ENCODE measurements at regions not wholly inside any gene's neighbourhood (a gene's known extent, or its start where the extent isn't known, plus 50 kb on each side); places are given as distances from the start of the nearest gene placed in this dataset.
"Not testable (repeated sequence)": the region's sequence is repeated elsewhere in the genome, so short reads cannot be mapped to it uniquely, and the experiment has no call there.

DNA sequence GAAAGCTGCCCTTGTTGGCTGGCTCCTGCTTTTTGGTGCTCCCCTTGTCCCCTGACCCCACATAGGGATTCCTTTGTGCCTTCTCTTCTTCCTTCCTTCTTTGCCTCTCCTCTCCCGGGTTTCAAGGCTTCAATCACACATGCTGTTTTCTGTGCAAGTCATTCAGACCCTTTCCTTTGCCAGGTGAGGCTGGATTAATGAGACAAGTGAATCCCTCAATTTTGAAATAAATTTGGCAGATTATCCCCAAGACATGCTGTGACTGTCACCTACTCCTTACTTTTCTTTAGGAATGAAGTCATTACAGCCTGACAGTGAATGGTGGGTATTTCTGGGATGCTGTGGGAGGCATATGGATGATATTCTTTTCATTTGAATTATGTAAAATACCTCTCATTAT, 259.0 kb upstream of the RGMA start:
- no peak for DNase-seq (ENCODE audit: low read depth in 4 of 4, low spot score in 3 of 4)

- DNase-seq (ENCODE audit: low read depth in 4 of 4, low spot score in 3 of 4), result no peak
Observed at GRCh38 chr15:93345981-93346380, 257.0 kb upstream of the RGMA start.

- not testable (repeated sequence) for DNase-seq (ENCODE audit: low read depth in 4 of 4, low spot score in 3 of 4)
Observed at GRCh38 chr15:93343402-93343801, 254.4 kb upstream of the RGMA start.

DNA sequence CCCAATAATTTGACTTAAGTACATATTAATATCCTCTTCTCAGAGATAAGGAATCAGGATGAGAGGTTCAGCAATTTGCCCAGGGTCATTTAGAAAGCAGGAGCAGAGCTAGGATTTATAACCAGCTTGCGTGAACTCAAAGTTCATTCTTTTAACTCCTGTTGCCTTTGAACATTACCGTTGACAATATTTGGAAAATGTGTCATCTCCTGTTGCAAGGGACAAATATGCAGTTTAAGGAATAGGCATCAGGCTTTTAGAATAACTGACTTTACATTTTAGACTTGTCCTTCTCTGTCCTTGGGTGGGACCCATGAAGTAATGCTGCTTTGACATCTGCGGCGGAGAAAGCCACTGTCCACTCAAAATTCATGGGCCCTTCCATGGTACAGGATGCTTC, 252.2 kb upstream of the RGMA start:
- no peak for DNase-seq (ENCODE audit: low read depth in 4 of 4, low spot score in 3 of 4)

GRCh38 chr15:93340406-93340805, 251.4 kb upstream of the RGMA start:
- DNase-seq (ENCODE audit: low read depth in 4 of 4, low spot score in 3 of 4), result no peak

GRCh38 chr15:93333796-93334195, 244.8 kb upstream of the RGMA start:
- DNase-seq (ENCODE audit: low read depth in 4 of 4, low spot score in 3 of 4), result no peak

GRCh38 chr15:93333126-93333525, 244.1 kb upstream of the RGMA start:
- DNase-seq (ENCODE audit: low read depth in 4 of 4, low spot score in 3 of 4), result not testable (repeated sequence)

GRCh38 chr15:93332168-93332553, 243.2 kb upstream of the RGMA start:
- no peak for DNase-seq (ENCODE audit: low read depth in 4 of 4, low spot score in 3 of 4)

- DNase-seq (ENCODE audit: low read depth in 4 of 4, low spot score in 3 of 4), result no peak
Observed at GRCh38 chr15:93331545-93332167, 242.6 kb upstream of the RGMA start.

DNA sequence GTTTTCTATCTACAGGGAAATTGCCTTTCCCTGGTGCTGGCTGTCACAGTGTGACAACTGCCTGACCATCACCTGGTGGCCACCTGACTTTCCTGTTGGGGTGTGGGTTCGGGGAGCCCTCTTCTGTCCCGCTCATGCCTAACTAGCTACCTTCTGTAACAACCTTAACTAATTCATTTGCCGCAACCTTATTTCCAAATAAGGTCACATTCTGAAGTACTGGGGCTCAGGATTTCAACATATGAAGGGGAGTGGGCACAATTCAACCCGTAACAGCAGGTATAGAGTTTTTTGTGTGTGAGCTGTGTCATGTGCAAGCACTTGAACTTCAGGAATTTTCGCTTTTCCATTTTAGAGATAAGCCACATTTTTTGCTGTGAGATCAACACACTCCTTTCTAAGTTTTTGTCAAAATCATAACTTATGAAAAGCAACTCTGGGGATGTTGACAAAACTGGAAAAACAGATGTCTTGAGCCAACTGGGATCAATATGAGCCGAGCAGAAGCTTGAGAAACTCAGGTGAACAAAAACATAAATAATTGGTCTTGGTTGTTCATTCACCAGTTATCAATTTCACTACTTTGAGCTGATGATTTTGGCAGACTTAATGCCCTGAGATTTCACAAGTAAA, 242.0 kb upstream of the RGMA start:
- no peak for DNase-seq (ENCODE audit: low read depth in 4 of 4, low spot score in 3 of 4)

- DNase-seq (ENCODE audit: low read depth in 4 of 4, low spot score in 3 of 4), result no peak
Observed at GRCh38 chr15:93327364-93327763, 238.4 kb upstream of the RGMA start.

DNA sequence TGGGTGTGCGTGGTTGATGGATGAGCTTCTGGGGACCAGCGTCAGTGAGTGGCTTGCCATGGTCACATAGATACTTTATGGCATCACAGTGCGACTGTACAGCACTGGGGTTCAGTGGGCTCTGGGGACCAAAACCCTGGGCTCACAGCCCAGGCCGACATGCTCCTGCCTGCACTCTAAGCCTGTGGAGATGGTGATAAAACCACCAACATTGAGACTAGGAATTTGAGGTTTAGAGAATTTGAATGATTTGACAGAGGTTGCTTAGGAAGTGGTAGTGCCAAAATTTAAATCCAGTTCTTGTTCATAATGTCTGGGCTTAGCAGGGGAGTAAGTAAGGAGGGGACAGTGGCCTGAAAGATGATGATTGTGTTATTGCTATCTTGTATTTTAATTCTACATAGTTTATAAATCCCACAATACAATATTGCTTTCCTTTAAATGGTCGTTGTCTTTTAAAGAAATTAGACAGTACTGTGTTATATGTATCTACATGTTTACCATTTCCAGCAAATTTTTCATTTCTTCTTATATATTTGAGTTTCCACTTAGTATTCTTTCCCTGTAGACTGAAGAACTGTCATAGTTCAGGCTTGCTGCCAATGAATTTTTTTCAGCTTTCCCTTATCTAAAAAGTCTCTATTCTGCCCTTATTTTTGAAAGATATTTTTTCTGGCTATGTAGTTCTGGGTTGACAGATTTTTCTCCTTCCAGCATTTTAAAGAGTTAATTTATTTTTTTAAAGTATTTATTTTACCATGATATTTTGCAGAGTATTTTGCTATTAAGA, 235.4 kb upstream of the RGMA start:
- no peak for DNase-seq (ENCODE audit: low read depth in 4 of 4, low spot score in 3 of 4)

DNA sequence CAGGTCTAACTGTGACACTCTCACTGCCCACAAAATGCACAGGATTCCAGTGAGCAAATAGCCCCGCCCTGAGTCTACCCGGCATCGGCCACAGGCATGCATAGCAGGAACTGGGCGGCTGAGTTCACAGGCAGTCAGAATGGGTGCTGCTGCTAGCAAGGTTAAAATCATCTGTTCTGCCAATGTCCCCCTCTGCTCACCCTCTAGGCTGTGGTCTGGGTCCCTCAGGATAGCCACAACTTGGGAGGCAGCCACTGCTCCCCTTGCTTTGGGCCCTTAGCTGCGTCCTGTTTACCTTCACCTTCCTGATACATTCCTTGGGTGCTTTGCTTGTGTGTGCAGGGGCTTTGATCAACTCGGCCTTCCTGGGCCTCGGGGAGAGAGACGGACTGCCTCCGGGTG, 232.9 kb upstream of the RGMA start:
- DNase-seq (ENCODE audit: low read depth in 4 of 4, low spot score in 3 of 4), result no peak

DNA sequence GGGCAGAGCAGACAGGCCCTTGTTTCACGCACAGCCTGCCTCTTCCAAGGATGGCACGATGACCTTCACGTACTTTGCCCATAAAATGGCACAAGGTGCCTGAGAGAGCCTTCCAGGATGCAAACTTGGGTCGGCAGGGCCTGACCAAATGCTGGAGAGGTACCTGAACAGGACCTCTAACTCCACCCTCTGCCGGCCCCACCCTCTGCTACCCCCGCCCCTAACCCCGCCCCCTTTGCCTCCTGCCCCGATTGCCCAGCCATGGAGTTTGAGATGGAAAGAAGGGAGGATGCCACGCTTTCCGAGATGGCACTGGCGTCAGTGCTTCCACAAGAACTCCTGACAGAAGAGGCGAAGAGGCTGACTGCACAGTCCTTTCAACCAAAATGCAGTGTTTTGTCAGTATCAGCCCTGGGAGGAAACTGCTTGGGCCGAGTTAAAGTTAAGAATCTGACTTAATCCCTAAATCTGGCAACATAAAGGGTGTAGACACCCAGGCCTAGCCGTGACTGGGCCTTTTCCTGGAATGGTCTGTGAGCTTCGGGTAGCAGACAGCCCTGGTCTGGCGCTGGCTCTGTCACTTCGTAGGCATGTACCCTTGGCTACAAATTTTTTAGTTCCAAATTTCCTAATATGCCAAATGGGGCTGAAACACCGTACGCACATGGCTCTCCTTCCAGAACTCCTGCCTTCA, 230.3 kb upstream of the RGMA start:
- DNase-seq (ENCODE audit: low read depth in 4 of 4, low spot score in 3 of 4), result no peak

DNA sequence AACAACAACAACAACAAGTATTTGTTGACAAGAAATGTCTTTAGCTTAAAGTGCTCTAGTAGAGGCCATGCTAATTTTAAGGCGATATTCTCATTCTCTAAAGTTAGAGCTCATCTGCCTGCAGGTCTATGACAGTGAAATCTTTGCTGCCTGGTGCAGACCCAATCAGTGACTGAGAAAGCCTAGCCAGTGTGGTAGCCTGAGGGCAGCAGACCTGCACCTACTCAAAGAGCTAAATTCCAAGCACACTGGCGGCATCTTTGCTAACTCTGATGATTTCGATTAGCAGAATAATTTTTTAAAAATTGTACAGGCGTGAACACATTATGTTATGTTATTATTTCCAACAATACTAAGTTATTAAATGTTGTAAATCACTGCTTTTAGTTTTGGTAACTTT, 228.8 kb upstream of the RGMA start:
- DNase-seq (ENCODE audit: low read depth in 4 of 4, low spot score in 3 of 4), result no peak

GRCh38 chr15:93314245-93314644, 225.2 kb upstream of the RGMA start:
- DNase-seq (ENCODE audit: low read depth in 4 of 4, low spot score in 3 of 4), result no peak

DNA sequence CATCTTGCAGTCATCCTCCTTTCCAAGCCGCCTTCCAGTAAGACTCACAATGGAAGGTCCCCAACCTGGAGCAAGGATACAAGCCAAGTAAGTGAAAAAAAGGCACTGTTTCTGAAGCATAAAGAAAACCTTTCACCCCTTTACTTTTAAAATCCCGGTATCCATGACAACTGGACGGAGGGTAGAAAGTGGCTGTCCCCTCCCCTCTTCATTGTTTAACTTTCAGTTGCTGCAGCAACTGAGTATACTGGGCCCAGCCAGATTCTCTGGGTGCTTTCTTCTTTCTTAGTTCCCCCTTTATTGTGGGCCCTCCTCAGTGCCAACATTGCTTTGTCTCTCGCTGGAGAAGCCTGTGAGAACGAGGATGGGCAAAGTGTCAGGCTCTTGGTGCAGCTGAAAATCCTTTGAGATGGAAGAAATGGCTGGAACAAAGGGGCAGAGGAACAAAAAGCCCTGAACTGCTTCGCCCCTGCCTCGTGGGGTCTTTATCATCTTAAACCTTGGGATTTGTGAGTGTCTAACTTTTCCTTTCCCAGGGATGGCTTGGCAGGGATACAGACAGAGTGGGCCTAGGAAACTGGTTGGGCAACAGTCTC, 224.0 kb upstream of the RGMA start:
- DNase-seq (ENCODE audit: low read depth in 4 of 4, low spot score in 3 of 4), result peak in 1 of 4 donors; percentile 35

DNA sequence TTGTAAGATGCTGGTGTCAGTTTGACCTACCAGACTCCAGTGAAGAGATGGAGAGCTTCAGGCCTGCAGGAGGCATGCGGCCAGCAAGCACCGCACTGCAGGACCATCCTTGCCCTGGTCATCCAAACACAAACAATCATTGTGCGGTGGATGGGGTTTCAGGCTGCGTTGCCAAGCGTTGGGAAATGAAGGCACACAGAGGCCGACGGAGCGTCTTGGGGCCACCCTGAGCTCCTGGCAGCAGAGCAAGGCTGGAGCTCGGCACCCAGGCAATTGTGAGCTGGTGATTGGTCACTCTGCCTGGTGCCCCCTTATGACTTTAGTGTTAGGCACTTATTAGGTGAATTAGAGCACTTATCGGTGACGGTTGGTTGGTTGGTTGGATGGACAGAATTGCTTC, 222.6 kb upstream of the RGMA start:
- no peak for DNase-seq (ENCODE audit: low read depth in 4 of 4, low spot score in 3 of 4)

- DNase-seq (ENCODE audit: low read depth in 4 of 4, low spot score in 3 of 4), result no peak
Observed at GRCh38 chr15:93308026-93308690, 219.1 kb upstream of the RGMA start.

- DNase-seq (ENCODE audit: low read depth in 4 of 4, low spot score in 3 of 4), result no peak
Observed at GRCh38 chr15:93307513-93307912, 218.5 kb upstream of the RGMA start.
